ENCODE measurements at regions not wholly inside any gene's neighbourhood (a gene's known extent, or its start where the extent isn't known, plus 50 kb on each side); places are given as distances from the start of the nearest gene placed in this dataset.

DNA sequence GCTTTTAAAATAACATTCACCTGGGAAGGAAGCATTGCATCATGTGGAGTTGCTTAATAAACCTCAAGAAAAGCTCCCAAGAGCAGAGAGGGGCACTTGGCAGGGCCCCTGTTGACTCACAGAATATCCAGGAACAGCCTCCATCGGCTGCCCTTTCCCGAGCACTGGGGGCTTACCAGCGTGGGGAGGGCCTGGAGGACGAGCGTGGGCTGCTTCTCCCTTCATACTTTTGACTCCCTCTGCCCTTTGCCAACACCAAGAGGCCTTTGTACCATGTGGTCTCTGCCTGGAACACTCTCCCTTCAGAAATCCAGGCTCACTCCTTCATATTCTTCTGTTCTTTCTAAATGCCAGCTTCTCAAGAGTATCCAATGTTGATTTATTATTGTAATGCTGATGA, 492.1 kb upstream of the TMEM132C start:
- Histone ChIP-seq H3K4me3 (ENCODE audit: low read depth, low read length) (no peak overlapping the region), H3K27me3 (replicated peaks) (no peaks in the 10 kb centered on the region), H3K36me3 (replicated peaks) (no peaks in the 10 kb centered on the region), H3K27ac (no peak overlapping the region)
- in situ Hi-C loops (cut with HindIII; ENCODE audit: low pct_ligation_motif_present, low sequenced_read_pairs) = no loop called here
- no peak for DNase-seq
- TF ChIP-seq, protein P1, sequence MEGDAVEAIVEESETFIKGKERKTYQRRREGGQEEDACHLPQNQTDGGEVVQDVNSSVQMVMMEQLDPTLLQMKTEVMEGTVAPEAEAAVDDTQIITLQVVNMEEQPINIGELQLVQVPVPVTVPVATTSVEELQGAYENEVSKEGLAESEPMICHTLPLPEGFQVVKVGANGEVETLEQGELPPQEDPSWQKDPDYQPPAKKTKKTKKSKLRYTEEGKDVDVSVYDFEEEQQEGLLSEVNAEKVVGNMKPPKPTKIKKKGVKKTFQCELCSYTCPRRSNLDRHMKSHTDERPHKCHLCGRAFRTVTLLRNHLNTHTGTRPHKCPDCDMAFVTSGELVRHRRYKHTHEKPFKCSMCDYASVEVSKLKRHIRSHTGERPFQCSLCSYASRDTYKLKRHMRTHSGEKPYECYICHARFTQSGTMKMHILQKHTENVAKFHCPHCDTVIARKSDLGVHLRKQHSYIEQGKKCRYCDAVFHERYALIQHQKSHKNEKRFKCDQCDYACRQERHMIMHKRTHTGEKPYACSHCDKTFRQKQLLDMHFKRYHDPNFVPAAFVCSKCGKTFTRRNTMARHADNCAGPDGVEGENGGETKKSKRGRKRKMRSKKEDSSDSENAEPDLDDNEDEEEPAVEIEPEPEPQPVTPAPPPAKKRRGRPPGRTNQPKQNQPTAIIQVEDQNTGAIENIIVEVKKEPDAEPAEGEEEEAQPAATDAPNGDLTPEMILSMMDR (IDR thresholded peaks at IDR 0.05; ENCODE audit: low read depth, low read length, missing control alignments) = no peak

DNA sequence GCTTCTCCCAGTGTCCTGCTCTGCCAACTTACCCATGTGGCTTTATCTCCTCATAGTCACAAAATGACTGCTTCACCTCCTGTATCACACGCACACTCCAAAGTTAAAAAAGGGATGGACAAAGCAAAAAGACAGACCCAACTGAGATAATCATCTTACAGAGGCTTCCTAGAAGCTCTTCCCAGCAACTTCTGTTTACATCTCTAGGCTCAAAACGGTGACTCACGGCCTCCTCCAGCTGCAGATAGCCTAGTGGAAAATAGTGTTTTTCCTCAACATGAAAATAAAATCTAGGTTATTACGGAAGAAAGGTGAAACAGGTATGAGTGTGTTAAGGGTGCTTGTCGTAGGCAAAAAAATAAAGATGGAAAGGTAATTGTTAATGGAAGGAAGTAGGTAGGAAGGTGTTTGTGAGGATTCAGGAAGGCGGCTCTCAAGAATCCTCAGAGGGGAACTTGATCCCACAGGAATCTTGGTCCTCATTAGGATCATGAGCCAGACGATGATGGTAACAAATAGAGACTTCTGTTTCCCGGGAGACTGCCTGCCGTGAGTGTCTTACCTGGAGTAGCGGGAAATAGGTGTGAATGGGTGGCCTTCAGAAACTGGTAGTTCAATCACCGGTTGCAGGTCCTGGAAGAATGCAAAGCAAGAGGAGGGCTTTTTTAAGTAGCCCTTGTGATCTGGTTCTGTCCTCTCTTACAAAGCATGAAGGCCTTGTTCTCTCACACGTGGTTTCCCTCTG, 487.5 kb upstream of the TMEM132C start:
- H3K4me3 ChIP-seq (ENCODE audit: low read depth, low read length) = no peak overlapping the region
- no peak for DNase-seq
- TF ChIP-seq, protein P1 (IDR thresholded peaks at IDR 0.05; ENCODE audit: low read depth, low read length, missing control alignments) = no peak
- no peaks in the 10 kb centered on the region for H3K27me3 ChIP-seq (replicated peaks)
- no peaks in the 10 kb centered on the region for H3K36me3 ChIP-seq (replicated peaks)
- in situ Hi-C loops (cut with HindIII; ENCODE audit: low pct_ligation_motif_present, low sequenced_read_pairs) = no loop called here
- H3K27ac ChIP-seq = no peak overlapping the region

DNA sequence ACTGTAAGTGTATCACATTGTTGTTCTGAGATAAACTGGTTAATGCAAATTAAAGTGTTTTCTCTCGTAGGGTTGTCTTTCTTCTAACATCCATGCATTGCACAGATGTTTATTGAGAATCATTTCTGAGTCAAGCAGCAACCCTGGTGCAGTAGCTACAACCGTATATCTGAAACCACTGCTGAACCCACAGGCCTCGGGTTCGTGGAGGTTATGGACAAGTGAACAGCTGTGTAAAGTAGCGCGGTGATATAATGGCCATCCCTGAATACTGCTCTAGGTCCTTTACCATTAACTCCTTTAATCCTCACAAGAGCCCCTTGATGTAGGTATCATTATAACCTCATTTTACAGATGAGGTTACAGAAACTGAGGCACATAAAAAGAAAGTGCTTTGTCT, 486.1 kb upstream of the TMEM132C start:
- H3K27ac ChIP-seq = no peak overlapping the region
- no peak overlapping the region for H3K4me3 ChIP-seq (ENCODE audit: low read depth, low read length)
- TF ChIP-seq, protein P1 (IDR thresholded peaks at IDR 0.05; ENCODE audit: low read depth, low read length, missing control alignments) = no peak
- in situ Hi-C loops (cut with HindIII; ENCODE audit: low pct_ligation_motif_present, low sequenced_read_pairs) = no loop called here
- H3K27me3 ChIP-seq (replicated peaks) = no peaks in the 10 kb centered on the region
- no peaks in the 10 kb centered on the region for H3K36me3 ChIP-seq (replicated peaks)
- no peak for DNase-seq

DNA sequence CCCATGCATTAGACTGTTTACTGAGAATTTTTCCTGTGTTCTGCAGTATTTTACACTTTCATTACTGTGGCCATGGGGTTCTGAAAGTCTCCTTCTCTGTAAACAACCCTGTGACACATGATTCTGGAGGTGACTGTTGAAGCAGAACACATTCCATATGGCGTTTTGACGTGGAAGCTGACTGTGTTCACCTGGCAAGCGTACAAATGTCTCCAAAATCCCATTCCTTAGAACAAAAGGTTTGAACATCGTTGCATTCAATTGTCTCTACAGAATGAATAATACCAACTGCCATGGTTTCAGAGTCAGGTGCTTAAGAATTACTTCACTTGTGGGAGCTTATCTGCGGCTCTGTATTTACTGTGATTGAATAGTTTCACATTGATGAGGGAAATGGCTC, 485.6 kb upstream of the TMEM132C start:
- no peak for DNase-seq
- in situ Hi-C loops (cut with HindIII; ENCODE audit: low pct_ligation_motif_present, low sequenced_read_pairs) = no loop called here
- TF ChIP-seq, protein P1 (IDR thresholded peaks at IDR 0.05; ENCODE audit: low read depth, low read length, missing control alignments) = no peak
- Histone ChIP-seq H3K4me3 (ENCODE audit: low read depth, low read length) (no peak overlapping the region), H3K36me3 (replicated peaks) (no peaks in the 10 kb centered on the region), H3K27me3 (replicated peaks) (no peaks in the 10 kb centered on the region), H3K27ac (no peak overlapping the region)

- Histone ChIP-seq H3K36me3 (replicated peaks) (no peaks in the 10 kb centered on the region), H3K27ac (no peak overlapping the region), H3K4me3 (ENCODE audit: low read depth, low read length) (no peak overlapping the region), H3K27me3 (replicated peaks) (no peaks in the 10 kb centered on the region)
- DNase-seq = peak; percentile 61
- in situ Hi-C loops (cut with HindIII; ENCODE audit: low pct_ligation_motif_present, low sequenced_read_pairs) = no loop called here
- TF ChIP-seq, protein P1 (IDR thresholded peaks at IDR 0.05; ENCODE audit: low read depth, low read length, missing control alignments) = no peak
These were observed 481.4 kb upstream of the TMEM132C start for GRCh38 chr12:127785540-127785939.
